Activated CD8-positive, alpha-beta memory T cell treated with anti-CD3 and anti-CD28 coated beads for 48 hours (primary cell): ENCODE measurements at regions not wholly inside any gene's neighbourhood (a gene's known extent, or its start where the extent isn't known, plus 50 kb on each side); places are given as distances from the start of the nearest gene placed in this dataset.
"Not testable (repeated sequence)": the region's sequence is repeated elsewhere in the genome, so short reads cannot be mapped to it uniquely, and the experiment has no call there.

ENCODE experiments used
- DNase-seq, 3 experiments: peaks; one replicate each; pipeline ENCODE4 v3.0.0-alpha.2; 2020; ENCODE audit warnings: low read depth in 2 of 3, low spot score in 2 of 3

DNA sequence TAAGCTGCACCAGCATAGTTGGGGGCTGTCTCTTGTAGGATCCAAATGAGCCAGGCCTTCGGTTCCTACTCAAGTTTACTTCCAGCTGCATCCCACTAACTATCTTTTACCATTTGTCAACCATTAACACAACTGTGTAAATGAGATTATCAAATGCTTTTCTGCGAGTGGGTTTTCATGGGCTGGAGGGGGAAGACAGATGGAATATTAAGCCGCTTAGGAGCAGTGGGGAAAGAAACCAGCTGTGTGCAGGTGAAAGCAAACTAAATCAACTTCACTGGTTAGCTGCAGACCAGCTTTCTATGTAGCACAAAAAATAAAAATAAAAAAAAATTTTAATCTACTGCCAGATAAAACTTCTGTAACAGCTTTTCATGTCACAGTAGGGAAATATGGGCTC, 100.8 kb upstream of the FOXN2 start:
- DNase-seq, result no peak

DNA sequence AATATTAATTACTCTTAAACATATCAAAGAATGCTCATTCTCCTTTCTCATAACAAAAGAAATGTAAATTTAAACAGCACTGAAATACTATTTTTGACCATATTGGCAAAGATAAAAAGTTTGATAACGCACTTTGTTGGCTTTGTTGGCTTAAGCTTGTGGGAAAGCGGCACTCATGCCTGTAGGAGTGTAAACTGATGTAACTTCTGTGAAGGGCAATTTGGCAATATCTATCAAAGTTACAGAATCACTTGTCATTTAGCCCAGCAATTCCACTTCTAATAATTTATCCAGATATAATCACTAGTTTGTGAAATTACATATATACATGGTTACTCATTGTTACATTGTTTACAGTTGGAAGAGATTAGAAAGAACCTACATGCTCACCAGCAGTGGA, 96.3 kb upstream of the FOXN2 start:
- no peak for DNase-seq

DNA sequence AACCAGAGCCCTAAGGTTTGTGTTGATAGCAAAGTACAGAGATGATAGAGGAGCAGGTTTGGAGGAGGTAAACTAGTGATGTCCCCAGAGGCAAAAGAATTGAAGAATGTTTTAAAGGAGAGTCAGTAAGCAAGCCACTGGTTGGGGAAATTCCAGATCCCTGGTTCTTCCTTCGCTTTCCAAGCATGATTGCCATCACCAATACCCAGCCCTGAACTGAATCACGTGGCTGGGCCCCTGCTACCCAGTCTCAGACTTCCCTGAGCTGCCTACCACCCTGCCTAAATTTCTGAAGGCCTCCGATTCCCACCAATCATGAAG, 95.3 kb upstream of the FOXN2 start:
- no peak for DNase-seq

DNA sequence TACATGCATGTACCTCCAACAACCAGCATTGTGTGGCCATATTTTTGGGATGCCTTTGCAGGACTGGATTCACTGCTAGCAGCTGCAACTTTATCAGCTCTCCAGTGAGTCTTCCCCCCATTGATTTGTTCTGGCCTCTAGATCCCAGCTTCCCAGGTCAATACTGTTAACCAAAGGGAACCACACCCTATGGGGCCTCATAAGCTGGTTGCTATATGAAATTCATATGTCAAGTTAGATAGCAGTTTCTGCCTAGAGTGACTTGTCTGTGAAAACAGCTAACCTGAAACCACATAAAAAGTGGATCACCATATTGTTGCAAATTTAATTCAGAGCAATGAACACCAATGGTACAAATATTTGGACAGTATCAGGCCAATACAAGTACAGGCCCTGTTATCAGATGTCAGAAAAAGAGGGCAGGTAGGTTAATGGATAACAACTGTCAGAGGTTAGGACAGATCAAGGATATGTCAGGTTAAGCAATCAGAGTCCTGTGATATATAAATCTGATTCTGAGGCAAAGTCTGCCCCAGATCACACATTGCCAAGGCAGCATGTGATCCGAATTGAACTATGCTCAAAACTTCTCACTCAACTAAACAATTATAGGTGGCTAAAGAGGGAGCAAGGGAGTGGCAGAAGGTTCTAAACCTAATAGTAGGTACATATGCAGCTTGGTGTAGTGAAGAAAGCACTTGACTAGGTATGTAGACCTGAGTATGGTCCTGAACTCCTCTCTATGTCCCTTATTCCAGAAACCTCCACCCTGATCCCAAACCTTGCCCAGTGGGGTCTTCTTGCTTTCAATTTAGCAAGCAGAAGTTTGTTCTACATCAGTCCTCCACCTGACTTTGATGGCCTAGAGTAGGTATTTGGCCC, 94.7 kb upstream of the FOXN2 start:
- no peak for DNase-seq

DNA sequence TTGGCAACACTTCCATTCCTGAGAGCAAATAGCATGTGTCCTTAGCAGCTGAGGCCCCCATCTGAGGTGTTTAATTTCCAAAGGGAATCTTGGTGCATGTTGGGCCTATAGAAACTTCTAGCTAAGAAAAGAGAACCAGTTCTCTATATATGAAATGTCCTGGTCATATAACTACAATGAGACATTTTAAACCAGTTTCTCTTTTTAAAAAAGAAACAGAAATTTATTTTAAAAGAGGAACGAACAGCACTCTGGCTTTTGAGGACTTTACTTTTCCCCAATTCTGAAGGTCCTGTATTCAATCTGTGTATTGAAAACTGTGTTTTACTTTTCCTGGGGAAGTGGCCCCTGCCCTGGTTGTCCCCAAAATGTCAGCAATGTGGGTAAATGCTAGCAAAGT, 94.0 kb upstream of the FOXN2 start:
- no peak for DNase-seq

DNA sequence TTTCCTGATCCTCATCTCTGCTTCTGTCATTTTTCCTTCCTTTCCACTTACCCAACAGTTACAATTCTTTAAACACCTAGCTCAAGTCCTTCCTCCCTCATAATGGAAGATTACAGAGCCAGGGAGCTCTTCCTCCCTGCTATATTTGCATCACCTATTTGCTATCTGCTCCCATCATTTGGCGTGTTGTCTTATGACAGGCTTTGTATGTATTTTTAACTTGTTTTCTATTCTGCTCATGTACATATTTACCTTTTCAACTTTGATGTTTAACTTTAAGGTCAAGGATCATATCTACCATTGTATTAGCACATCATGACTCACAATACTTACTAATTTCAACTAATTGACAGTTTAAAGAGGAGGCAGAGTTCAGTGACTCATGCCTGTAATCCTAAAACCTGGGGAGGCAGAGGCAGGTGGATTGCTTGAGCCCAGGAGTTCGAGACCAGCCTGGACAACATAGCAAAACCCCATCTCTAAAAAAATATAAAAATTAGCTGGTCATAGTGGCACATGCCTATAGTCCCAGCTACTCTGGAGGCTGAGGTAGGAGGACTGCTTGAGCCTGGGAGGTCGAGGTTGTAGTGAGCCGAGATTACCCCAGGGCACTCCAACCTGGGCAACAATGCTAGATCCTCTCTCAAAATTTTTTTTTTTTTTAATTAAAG, 92.5 kb upstream of the FOXN2 start:
- DNase-seq, result no peak

DNA sequence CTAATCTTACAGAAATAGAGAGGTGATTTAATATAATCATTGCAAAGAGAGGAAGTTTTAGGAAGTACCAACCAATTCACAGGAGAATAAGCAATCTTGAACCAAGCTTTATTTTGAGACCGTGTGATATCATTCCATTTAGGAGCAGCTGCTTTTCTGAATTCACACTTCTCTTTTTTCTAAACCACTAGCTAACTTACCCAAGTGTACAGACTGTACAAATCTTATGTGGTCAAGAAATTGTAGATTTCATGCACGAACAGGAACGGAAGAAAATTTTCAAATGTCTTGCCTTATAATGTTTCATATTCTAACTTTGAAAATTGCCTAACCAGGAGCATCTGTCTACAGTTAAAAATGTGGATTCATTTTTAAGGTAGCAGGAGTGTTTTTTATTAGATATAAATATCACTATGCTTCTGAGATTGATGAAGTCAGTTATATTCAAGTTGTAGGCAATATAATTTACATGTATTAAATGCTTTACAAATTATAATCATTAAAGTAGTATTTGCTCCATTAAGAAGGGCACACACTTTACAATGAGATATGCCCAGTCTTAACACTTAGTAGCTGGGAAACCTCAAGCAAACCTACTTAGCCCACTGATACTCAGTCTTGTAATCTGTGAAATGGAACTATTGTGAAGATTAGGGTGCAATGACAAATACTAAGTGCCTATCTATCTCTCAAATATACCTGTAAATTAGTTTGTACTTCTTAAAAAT, 86.7 kb upstream of the FOXN2 start:
- no peak for DNase-seq

DNA sequence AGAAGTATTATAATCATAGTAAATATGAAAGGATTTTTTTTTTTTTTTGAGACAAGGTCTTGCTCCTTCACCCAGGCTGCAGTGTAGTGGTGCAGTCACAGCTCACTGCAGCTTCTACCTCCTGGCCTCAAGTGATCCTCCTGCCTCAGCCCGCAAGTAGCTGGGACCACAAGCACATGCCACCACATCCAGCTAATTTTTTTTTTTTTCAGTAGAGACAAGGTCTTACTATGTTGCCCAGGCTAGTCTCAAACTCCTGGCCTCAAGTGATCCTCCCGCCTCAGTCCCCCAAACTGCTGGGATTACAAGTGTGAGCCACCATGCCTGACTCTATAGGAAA, 86.2 kb upstream of the FOXN2 start:
- no peak for DNase-seq

DNA sequence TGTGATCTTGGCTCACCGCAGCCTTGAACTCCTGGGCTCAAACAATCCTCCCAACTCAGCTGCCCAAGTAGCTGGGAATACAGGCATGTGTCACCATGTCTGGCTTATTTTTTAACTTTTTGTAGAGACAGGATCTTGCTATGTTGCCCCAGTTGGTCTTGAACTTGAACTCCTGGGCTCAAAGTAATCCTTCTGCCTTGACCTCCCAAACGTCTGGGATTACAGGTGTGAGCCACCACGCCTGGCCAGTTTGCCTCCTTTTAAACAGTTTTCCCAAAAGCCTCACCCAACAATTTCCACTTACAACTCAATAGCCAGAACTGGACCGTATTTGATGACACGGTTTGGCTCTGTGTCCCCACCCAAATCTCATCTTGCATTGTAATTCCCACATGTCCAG, 85.4 kb upstream of the FOXN2 start:
- no peak for DNase-seq

DNA sequence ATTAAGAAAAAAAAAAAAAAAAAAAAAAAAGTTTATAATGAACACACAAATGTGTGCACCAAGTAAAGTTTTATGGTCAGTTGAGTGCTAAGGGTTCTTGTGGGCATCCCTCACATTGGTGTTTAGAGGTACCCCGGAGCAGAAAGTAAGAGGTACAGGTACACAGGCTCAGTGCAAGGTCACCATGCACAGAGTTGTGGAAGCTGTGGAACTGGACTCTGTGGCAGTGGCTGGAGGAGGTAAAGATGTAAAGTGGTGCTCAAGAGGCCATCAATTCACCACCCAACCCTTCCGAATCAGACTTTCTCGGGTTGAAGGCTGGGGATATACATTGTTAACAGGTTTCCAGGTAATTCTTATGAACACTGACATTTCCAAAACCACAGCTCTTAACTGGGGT, 83.6 kb upstream of the FOXN2 start:
- no peak for DNase-seq

DNA sequence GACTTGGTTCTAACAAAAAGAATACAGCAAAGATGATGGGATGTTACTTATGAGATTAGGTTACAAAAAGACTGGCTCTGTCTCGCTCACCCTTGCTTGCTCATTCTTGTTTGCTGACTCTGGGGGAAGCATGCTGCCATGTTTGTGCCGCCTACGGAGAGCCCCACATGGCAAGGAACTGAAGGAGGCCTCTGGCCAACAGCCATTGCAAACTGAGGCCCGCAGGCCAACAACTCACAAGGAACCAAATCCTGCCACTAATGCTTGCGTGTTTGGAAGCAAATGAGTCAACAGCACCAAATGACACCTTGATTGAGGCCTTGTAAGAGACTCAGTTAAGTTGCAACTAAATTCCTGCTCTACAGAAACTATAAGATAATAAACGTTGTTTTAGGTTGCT, 82.1 kb upstream of the FOXN2 start:
- no peak for DNase-seq

DNA sequence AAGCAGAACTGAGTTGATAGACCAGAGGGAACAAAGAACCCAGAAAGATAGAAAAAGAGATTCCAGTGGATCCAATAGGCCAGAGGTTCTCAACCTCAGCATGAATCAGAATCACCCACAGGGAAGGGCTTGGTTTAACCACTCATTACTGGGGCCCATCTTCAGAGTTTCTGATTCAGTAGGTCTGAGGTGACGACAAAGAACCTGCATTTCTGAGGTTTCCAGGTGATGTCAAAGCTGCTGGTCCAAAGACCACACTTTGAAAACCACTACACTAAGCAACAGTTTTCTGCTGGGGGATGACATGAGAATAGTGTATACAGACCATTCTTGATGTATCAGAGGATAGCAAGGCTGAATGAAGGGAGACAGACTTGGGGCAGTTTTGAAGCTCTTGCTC, 81.5 kb upstream of the FOXN2 start:
- peak in 1 of 3 experiments; percentile 9 for DNase-seq

DNA sequence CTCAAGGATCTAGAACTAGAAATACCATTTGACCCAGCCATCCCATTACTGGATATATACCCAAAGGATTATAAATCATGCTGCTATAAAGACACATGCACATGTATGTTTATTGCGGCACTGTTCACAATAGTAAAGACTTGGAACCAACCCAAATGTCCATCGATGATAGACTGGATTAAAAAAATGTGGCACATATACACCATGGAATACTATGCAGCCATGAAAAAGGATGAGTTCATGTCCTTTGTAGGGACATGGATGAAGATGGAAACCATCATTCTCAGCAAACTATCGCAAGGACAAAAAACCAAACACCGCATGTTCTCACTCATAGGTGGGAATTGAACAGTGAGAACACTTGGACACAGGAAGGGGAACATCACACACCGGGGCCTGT, 80.7 kb upstream of the FOXN2 start:
- not testable (repeated sequence) for DNase-seq

DNA sequence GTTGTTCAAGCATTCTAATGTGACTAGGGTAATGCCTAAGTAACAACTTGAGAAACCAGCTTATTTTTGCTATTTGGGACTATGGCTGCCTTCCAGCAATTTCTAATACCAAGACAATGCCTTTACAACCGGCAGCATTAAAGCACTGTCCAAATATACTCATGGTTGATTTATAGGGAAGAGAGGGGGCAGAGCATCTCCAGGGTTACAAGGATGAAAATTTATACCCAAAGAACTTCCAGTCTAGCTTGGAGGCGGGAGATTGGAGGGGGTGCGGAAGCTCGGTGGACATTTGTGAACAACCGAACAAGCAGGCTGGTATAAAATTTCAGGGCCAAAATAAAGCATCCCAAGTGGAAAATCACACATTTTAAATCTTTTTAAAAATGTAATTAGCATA, 79.4 kb upstream of the FOXN2 start:
- no peak for DNase-seq

DNA sequence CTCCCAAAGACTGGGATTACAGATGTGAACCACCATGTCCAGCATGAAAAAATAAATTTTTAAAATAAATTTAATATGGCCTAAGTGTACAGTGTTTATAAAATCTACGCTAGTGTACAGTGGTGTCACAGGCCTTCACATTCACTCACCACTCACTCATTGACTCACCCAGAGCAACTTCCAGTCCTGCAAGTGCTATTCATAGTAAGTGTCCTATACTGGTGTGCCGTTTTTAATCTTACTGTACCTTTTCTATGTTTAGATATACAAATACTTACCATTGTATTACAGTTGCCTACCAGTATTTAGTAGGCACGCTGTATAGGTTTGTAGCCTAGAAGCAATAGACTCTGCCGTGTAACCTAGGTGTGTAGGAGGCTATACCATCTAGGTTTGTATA, 76.1 kb upstream of the FOXN2 start:
- DNase-seq, result no peak

DNA sequence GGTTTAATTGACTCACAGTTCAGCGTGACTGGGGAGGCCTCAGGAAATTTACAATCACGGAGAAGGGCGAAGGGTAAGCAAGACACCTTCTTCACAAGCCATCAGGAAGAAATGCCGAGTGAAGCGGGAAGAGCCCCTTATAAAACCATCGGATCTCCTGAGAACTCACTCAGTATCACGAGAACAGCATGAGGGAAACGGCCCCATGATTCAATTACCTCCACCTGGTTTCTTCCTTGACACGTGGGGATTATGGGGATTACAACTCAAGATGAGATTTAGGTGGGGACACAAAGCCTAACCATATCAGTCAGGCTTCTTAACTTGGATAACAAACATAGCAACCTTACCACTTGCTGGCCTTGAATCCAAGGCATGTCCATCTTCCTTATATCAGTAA, 73.6 kb upstream of the FOXN2 start:
- no peak for DNase-seq

DNA sequence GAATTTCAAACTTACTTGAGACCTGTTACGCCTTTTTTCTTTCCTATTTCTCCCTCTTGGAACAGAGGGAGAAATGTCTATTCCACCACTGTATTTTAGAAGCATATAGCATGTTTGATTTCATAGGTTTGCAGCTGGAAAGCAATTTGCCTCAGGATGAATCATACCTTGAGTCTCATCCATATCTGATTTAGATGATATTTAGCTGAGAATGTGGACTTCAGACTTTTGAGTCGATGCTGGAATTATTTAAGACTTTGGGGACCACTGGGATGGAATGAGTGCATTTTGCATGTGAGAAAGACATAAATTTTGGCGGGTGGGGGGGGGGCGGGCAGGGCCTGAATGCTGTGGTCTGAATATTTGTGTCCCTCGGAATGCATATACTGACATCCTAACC, 67.3 kb upstream of the FOXN2 start:
- DNase-seq, result no peak

DNA sequence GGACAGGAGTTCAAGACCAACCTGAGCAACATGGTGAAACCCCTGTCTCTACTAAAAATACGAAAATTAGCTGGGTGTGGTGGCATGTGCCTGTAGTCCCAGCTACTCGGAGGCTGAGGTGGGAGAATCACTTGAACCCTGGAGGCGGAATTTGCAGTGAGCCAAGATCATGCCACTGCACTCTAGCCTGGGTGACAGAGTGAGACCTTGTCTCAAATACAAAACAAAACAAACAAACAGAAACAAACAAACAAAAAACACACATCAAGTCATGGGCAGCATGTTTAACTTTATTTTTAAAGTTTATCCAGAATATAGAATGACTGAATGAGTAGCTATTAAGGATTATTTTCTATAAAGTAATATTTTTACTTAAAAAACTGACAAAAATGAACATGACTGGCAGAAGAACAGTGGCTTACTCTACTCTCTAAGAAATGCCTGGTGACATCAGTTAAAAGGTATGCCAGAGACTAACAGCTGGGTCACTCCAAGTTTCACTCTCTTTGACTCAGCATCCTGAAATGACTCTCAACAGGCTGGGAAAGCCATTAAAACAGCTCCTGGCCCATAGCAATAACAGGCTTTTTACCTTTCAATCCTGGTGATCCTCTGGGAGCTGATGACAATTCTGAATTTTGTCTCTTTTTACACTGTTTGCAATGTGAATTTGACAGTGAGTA, 66.1 kb upstream of the FOXN2 start:
- no peak for DNase-seq

DNA sequence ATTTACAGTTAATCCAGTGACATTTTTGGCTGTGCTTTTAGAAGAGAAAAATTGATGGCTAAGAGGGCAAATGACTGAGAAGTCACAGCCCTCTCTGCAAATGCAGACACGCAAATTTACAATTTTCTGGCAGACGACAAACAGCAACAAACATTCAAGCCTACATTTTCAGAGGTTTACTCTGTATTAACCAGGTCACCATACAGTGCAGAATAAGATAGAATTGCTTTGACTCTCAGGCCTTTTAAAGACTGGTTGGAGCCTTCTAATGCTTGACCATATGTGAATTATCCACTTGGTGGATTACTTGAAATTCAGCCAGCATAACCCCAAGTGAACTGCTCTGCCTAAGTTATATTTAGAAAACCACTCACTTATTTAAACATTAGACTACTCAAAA, 65.5 kb upstream of the FOXN2 start:
- no peak for DNase-seq

DNA sequence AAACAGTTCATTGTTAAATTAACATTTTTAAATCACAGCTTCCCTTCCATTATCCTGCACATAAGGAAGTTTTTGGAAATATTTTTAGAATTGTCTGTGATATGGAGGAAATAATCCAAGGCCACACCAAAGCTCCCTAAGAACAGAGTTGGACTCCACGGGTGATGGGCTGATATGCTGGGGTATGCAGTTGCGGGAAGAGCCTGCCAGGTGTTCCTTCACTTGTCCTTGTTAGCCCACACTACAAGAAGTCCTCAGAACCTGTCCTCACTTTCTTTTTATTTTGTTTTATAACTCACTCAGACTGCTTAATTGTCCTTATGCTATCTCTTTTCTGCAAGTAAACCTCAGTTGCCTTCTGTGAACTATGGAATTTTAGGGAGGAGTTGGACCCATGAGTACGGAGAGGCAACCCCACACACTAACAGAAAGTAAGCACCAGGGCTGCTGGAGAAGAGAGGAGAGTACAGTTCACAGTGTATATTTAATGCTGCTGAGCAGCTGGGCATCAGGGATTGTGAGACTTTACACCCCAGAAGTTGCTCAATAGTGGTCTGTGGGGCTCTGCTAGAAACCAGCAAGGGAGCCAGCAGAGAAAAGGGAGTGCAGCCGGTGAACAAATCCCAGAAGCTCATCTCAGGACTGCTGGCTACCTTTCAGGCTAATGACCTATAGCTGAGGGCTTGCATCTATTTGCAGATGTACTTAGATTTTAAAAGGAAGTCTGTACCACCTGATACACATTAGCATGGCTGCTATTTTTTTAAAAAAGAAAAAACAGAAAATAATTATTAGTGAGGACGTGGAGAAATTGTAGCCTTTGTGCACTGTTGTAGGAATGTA, 64.6 kb upstream of the FOXN2 start:
- DNase-seq, result no peak

DNA sequence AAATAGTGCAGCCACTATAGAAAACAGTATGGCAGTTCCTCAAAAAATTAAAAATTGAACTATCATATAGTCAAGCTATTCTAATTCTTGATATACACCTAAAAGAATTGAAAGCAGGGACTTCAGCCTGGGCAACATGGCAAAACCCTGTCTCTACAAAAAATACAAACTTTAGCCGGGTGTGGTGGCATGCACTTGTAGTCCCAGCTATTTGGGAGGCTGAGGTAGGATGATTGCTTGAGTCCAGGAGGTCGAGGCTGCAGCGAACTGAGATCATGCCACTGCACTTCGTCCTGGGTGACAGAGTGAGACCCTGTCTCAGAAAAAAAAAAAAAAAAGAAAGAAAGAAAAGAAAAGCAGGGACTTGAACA, 64.0 kb upstream of the FOXN2 start:
- DNase-seq, result no peak
